Breast epithelium (tissue), 3 donors: ENCODE measurements at regions not wholly inside any gene's neighbourhood (a gene's known extent, or its start where the extent isn't known, plus 50 kb on each side); places are given as distances from the start of the nearest gene placed in this dataset.

Source experiments
- CTCF ChIP-seq, 3 donors: fragments of 450-650 bp; IDR thresholded peaks; one replicate each; pipeline ENCODE4 v1.5.1; 2016 to 2017; ENCODE audit warnings: antibody characterized with exemption in 3 of 3, mild to moderate bottlenecking in 3 of 3, moderate library complexity in 3 of 3
- POLR2A ChIP-seq: fragments of 450-650 bp; IDR thresholded peaks from one replicate; pipeline ENCODE4 v1.6.1; 2016; ENCODE audit warnings: antibody characterized with exemption, mild to moderate bottlenecking, moderate library complexity

- no peak for TF ChIP-seq CTCF (IDR thresholded peaks at IDR 0.05)
- TF ChIP-seq POLR2A = no peak
Observed at GRCh38 chr5:105702323-105702722, 1968.4 kb downstream of the EFNA5 start.
